HepG2 (cell line): ENCODE measurements at regions not wholly inside any gene's neighbourhood (a gene's known extent, or its start where the extent isn't known, plus 50 kb on each side); places are given as distances from the start of the nearest gene placed in this dataset.

Experiments
- ATAC-seq: fragments of 200-7000 bp; cut with Tn5 transposase; 3 replicates; pipeline ENCODE4 v1.9.1; 2020; ENCODE audit warnings: mild to moderate bottlenecking, moderate library complexity
- BruUV-seq: library from RNA; stranded (reverse); fragments of 400-500 nt; replicated peaks from 2 replicates; lab custom pipeline; 2021; lab: Mats Ljungman, UMichigan
- CTCF ChIA-PET: fragments of 300-600 bp; formaldehyde crosslinking; extraction: SDS; loops from one replicate; lab custom pipeline; 2021; ENCODE audit warnings: low total read pairs, inconsistent platforms, low intra/inter-chr PET ratio; lab: Yijun Ruan, JAX
- POLR2A ChIA-PET: fragments of 350-600 bp; sonication (Branson Sonifier 250); formaldehyde crosslinking; loops from one replicate; lab custom pipeline; 2020; ENCODE audit warnings: antibody characterized with exemption, inconsistent platforms; lab: Yijun Ruan, JAX
- DNase-seq: peaks from one replicate; pipeline ENCODE4 v3.0.0-alpha.2; 2015; ENCODE audit warnings: low spot score
- FAIRE-seq: peaks from 3 replicates; lab custom pipeline; 2011; peaks lifted over from hg19 to GRCh38; lab: Jason Lieb, UNC
- H2AFZ ChIP-seq: one replicate; pipeline ENCODE4 v1.6.1; 2011; ENCODE audit warnings: low read length, inconsistent platforms
- H3K27ac ChIP-seq: fragments of 300-600 bp; 3 replicates; pipeline ENCODE4 v1.8.0; 2011; ENCODE audit warnings: mixed run types, mild to moderate bottlenecking, mixed read lengths, low read length, inconsistent platforms; ENCODE audit not compliant: insufficient read depth; ENCODE audit errors: extremely low read length
- H3K27me3 ChIP-seq, 2 experiments: fragments of 200-600 bp in 1 of 2; 2 replicates in 1 of 2; 3 replicates in 1 of 2; pipeline versions ENCODE4 v1.6.0 to v1.8.0; 2011; ENCODE audit warnings: low read length in 2 of 2, mild to moderate bottlenecking in 2 of 2, moderate library complexity in 2 of 2, inconsistent platforms in 1 of 2; ENCODE audit not compliant: insufficient read depth in 2 of 2, control insufficient read depth in 1 of 2
- H3K36me3 ChIP-seq, 2 experiments: fragments of 200-600 bp in 1 of 2; replicated peaks in 1 of 2; 2 replicates in 1 of 2; 3 replicates in 1 of 2; pipeline versions ENCODE4 v1.5.1 to v1.8.0; 2011; ENCODE audit warnings: low read length in 2 of 2, inconsistent platforms in 1 of 2; ENCODE audit not compliant: insufficient read depth in 2 of 2, control insufficient read depth in 1 of 2
- H3K4me1 ChIP-seq: 2 replicates; pipeline ENCODE4 v1.5.1; 2012; ENCODE audit warnings: low read length, inconsistent platforms; ENCODE audit not compliant: insufficient read depth
- H3K4me2 ChIP-seq: 2 replicates; pipeline ENCODE4 v1.6.0; 2011; ENCODE audit warnings: low read depth, low read length, inconsistent platforms
- H3K4me3 ChIP-seq, 3 experiments: fragments of 200-600 bp in 1 of 3; sonication (generic), shearing (Covaris generic) in 1 of 3; replicated peaks in 1 of 3; 2 replicates each; pipeline ENCODE4 v1.5.1; 2011 to 2016; ENCODE audit warnings: low read length in 3 of 3, inconsistent platforms in 2 of 3, low read depth in 2 of 3, mild to moderate bottlenecking in 2 of 3, control low read depth in 1 of 3, mixed read lengths in 1 of 3; ENCODE audit not compliant: insufficient read depth in 1 of 3
- H3K79me2 ChIP-seq: one replicate; pipeline ENCODE4 v1.6.1; 2011; ENCODE audit warnings: low read length, inconsistent platforms; ENCODE audit not compliant: insufficient read depth
- H3K9ac ChIP-seq: 2 replicates; pipeline ENCODE4 v1.6.0; 2011; ENCODE audit warnings: mild to moderate bottlenecking, low read depth, low read length, inconsistent platforms; ENCODE audit not compliant: insufficient read depth
- H3K9me3 ChIP-seq: 2 replicates; pipeline ENCODE4 v1.5.1; 2012; ENCODE audit warnings: mild to moderate bottlenecking, low read length
- H4K20me1 ChIP-seq: 2 replicates; pipeline ENCODE4 v1.6.0; 2011; ENCODE audit warnings: inconsistent platforms, mild to moderate bottlenecking, low read length, moderate library complexity; ENCODE audit not compliant: insufficient read depth
- ARNTL ChIP-seq: sonication (generic); formaldehyde crosslinking; IDR thresholded peaks from 2 replicates; pipeline ENCODE4 v1.4.0; 2020; ENCODE audit warnings: mild to moderate bottlenecking, missing genetic modification reagents
- BRD4 ChIP-seq: sonication (generic); formaldehyde crosslinking; IDR thresholded peaks from 2 replicates; pipeline ENCODE4 v1.4.0; 2020; ENCODE audit warnings: missing genetic modification reagents
- CREM ChIP-seq, 2 experiments: sonication (generic) in 1 of 2; formaldehyde crosslinking in 1 of 2; IDR thresholded peaks; 2 replicates each; pipeline versions ENCODE4 v1.4.0 to v1.6.1; 2016 to 2020; ENCODE audit warnings: antibody characterized with exemption in 1 of 2, mild to moderate bottlenecking in 1 of 2, missing genetic modification reagents in 1 of 2
- KAT2B ChIP-seq: fragments of 150-350 bp; IDR thresholded peaks from 2 replicates; pipeline ENCODE4 v1.6.1; 2014; ENCODE audit warnings: low read depth, low read length, borderline replicate concordance
- MIXL1 ChIP-seq: IDR thresholded peaks from 2 replicates; pipeline ENCODE4 v1.6.1; 2016
- SATB2 ChIP-seq: sonication (generic); formaldehyde crosslinking; IDR thresholded peaks from 2 replicates; pipeline ENCODE4 v1.5.0; 2020; ENCODE audit warnings: missing genetic modification reagents
- TGIF2 ChIP-seq: IDR thresholded peaks from 2 replicates; pipeline ENCODE4 v1.6.1; 2016; ENCODE audit warnings: control low read depth, missing compliant biosample characterization
- ZNF382 ChIP-seq: sonication (generic); formaldehyde crosslinking; IDR thresholded peaks from 2 replicates; pipeline ENCODE4 v1.5.0; 2020; ENCODE audit warnings: missing genetic modification reagents, mild to moderate bottlenecking, borderline replicate concordance
- ZNF780A ChIP-seq: sonication (generic); formaldehyde crosslinking; IDR thresholded peaks from 2 replicates; pipeline ENCODE4 v1.8.0; 2022; ENCODE audit warnings: mild to moderate bottlenecking, missing genetic modification reagents, moderate library complexity
- WGBS: methylation state at CpG from one replicate; pipeline ENCODE4 v1.1.6; 2017; ENCODE audit warnings: low lambda C conversion rate; 5-methylcytosine and 5-hydroxymethylcytosine counted together
- in situ Hi-C: cut with HindIII; loops from 2 replicates; pipeline ENCODE4 v1.10.0; 2017; ENCODE audit warnings: low pct_unique_long_range_greater_than_20kb; ENCODE audit not compliant: extremely low pct_ligation_motif_present
- intact Hi-C: fragments of 100-400 bp; cut with micrococcal nuclease; formaldehyde crosslinking; loops from one replicate; pipeline ENCODE4 v1.10.0; 2022; ENCODE audit not compliant: unreplicated experiment
- TF ChIP-seq, protein P1 (sequence below): sonication (generic); formaldehyde crosslinking; IDR thresholded peaks from 2 replicates; pipeline ENCODE4 v1.4.0; 2020; ENCODE audit warnings: missing genetic modification reagents, mild to moderate bottlenecking, borderline replicate concordance
- TF ChIP-seq, protein P2 (sequence below): sonication (generic); formaldehyde crosslinking; IDR thresholded peaks from 2 replicates; pipeline ENCODE4 v1.8.1; 2023; ENCODE audit warnings: mild to moderate bottlenecking, moderate library complexity, missing genetic modification reagents
- TF ChIP-seq, protein P3 (sequence below): sonication (generic); formaldehyde crosslinking; IDR thresholded peaks from 2 replicates; pipeline ENCODE4 v1.5.0; 2020; ENCODE audit warnings: missing genetic modification reagents
- TF ChIP-seq, protein P4 (sequence below): sonication (generic); formaldehyde crosslinking; conservative IDR thresholded peaks from 2 replicates; pipeline ENCODE4 v1.4.0; 2020; ENCODE audit warnings: missing genetic modification reagents
- TF ChIP-seq, protein P5 (sequence below): sonication (generic); formaldehyde crosslinking; IDR thresholded peaks from 2 replicates; pipeline ENCODE4 v1.4.0; 2020; ENCODE audit warnings: missing genetic modification reagents

DNA sequence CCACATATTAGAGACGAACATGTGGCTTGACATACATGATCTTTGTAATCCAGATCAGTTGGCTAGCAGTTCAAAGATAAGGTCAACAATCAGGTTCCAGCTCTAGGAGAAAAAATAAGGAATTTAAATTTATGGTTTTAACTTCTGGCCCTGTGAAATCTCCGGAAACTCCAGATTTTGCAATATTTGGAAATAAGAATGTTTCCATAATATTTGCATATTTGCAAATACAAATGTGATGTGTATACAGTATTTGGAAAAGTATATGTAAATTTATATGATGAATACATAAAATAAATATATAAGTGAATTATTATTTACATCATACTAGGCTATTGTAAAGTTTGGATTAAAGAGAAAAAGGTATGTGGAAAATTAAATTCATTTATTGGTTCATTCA, 97.1 kb downstream of the KCNJ2 start:
- 43% methylated on average over 2 of the region's 2 CpGs for WGBS
- TF ChIP-seq, protein P1, sequence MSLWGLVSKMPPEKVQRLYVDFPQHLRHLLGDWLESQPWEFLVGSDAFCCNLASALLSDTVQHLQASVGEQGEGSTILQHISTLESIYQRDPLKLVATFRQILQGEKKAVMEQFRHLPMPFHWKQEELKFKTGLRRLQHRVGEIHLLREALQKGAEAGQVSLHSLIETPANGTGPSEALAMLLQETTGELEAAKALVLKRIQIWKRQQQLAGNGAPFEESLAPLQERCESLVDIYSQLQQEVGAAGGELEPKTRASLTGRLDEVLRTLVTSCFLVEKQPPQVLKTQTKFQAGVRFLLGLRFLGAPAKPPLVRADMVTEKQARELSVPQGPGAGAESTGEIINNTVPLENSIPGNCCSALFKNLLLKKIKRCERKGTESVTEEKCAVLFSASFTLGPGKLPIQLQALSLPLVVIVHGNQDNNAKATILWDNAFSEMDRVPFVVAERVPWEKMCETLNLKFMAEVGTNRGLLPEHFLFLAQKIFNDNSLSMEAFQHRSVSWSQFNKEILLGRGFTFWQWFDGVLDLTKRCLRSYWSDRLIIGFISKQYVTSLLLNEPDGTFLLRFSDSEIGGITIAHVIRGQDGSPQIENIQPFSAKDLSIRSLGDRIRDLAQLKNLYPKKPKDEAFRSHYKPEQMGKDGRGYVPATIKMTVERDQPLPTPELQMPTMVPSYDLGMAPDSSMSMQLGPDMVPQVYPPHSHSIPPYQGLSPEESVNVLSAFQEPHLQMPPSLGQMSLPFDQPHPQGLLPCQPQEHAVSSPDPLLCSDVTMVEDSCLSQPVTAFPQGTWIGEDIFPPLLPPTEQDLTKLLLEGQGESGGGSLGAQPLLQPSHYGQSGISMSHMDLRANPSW (CRISPR knock-in tag), result no peak
- no peak for TF ChIP-seq TGIF2
- no peak for TF ChIP-seq KAT2B
- no peak for TF ChIP-seq ARNTL
- TF ChIP-seq SATB2 (CRISPR knock-in tag), result no peak
- TF ChIP-seq, protein P2, sequence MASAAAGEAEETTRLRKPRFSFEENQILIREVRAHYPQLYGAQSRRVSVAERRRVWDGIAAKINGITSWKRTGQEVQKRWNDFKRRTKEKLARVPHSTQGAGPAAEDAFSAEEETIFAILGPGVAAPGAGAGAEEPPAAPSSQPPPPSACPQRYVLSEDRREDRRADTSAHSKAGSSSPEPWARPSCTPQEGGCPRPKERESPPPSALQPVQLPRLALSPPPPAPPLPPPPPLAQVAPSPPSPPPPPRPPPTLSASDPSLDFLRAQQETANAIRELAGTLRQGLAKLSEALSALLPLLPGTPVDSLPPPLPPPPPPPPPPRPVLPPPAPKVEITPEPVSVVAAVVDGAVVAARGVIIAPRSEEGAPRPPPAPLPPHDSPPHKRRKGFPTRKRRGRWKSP (CRISPR knock-in tag), result no peak
- TF ChIP-seq, protein P3, sequence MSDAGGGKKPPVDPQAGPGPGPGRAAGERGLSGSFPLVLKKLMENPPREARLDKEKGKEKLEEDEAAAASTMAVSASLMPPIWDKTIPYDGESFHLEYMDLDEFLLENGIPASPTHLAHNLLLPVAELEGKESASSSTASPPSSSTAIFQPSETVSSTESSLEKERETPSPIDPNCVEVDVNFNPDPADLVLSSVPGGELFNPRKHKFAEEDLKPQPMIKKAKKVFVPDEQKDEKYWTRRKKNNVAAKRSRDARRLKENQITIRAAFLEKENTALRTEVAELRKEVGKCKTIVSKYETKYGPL (CRISPR knock-in tag), result no peak
- TF ChIP-seq ZNF382, result no peak
- TF ChIP-seq MIXL1, result no peak
- no peak for TF ChIP-seq BRD4 (CRISPR knock-in tag)
- TF ChIP-seq, protein P4, sequence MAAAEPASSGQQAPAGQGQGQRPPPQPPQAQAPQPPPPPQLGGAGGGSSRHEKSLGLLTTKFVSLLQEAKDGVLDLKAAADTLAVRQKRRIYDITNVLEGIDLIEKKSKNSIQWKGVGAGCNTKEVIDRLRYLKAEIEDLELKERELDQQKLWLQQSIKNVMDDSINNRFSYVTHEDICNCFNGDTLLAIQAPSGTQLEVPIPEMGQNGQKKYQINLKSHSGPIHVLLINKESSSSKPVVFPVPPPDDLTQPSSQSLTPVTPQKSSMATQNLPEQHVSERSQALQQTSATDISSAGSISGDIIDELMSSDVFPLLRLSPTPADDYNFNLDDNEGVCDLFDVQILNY (CRISPR knock-in tag), result no peak
- TF ChIP-seq ZNF780A, result no peak
- TF ChIP-seq CREM (IDR thresholded peaks at IDR 0.05), result no peak
- TF ChIP-seq CREM (CRISPR knock-in tag; IDR thresholded peaks at IDR 0.05), result no peak
- TF ChIP-seq, protein P5, sequence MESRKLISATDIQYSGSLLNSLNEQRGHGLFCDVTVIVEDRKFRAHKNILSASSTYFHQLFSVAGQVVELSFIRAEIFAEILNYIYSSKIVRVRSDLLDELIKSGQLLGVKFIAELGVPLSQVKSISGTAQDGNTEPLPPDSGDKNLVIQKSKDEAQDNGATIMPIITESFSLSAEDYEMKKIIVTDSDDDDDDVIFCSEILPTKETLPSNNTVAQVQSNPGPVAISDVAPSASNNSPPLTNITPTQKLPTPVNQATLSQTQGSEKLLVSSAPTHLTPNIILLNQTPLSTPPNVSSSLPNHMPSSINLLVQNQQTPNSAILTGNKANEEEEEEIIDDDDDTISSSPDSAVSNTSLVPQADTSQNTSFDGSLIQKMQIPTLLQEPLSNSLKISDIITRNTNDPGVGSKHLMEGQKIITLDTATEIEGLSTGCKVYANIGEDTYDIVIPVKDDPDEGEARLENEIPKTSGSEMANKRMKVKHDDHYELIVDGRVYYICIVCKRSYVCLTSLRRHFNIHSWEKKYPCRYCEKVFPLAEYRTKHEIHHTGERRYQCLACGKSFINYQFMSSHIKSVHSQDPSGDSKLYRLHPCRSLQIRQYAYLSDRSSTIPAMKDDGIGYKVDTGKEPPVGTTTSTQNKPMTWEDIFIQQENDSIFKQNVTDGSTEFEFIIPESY (CRISPR knock-in tag), result no peak
- Histone ChIP-seq H3K9me3 (peaks cover 88% of the 10 kb centered on the region), H3K79me2 (no peaks in the 10 kb centered on the region), H4K20me1 (no peaks in the 10 kb centered on the region), H3K4me2 (no peak overlapping the region), H2AFZ (no peak overlapping the region), H3K27ac (no peak overlapping the region), H3K36me3 (no peaks in the 10 kb centered on the region), H3K4me3 (no peak overlapping the region), H3K9ac (no peak overlapping the region), H3K27me3 (no peaks in the 10 kb centered on the region), H3K4me1 (no peaks in the 10 kb centered on the region)
- ChIA-PET POLR2A (no interaction called here), CTCF (no interaction called here)
- intact Hi-C loops, result no loop called here
- in situ Hi-C loops, result no loop called here
- FAIRE-seq (no peak), ATAC-seq (no peak), DNase-seq (no peak)
- no TSS peak for BruUV-seq
